ENCODE measurements at regions not wholly inside any gene's neighbourhood (a gene's known extent, or its start where the extent isn't known, plus 50 kb on each side); places are given as distances from the start of the nearest gene placed in this dataset.

DNA sequence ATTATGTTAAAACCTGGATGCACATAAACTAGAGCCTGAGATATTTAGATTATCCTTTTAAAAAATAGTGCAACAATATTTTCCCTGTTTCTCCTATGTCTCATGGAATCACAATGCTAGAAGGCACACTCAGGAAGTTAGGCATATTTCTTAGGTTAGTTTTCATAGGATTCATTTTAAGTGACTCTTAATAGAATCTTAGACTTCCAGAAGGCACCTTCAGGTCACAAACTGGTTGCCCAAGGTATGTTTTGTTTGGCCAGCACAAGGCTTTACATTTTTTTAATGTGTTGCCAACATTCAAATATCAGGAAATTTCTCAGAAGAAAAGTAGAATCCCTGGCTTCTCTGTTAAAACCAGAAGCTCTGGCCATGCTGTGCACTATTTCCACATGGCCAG, 129.3 kb downstream of the LNPK start:
- ChIA-PET POLR2A (no interaction called here), CTCF (no interaction called here)
- intact Hi-C loops (cut with micrococcal nuclease), result no loop called here
- no peak for DNase-seq
- H3K9me3 Mint-ChIP-seq, result no peaks in the 10 kb centered on the region
- no peak overlapping the region for H3K4me3 Mint-ChIP-seq
- no peaks in the 10 kb centered on the region for H3K36me3 Mint-ChIP-seq (ENCODE audit: low read depth)
- TF ChIP-seq, protein P1, sequence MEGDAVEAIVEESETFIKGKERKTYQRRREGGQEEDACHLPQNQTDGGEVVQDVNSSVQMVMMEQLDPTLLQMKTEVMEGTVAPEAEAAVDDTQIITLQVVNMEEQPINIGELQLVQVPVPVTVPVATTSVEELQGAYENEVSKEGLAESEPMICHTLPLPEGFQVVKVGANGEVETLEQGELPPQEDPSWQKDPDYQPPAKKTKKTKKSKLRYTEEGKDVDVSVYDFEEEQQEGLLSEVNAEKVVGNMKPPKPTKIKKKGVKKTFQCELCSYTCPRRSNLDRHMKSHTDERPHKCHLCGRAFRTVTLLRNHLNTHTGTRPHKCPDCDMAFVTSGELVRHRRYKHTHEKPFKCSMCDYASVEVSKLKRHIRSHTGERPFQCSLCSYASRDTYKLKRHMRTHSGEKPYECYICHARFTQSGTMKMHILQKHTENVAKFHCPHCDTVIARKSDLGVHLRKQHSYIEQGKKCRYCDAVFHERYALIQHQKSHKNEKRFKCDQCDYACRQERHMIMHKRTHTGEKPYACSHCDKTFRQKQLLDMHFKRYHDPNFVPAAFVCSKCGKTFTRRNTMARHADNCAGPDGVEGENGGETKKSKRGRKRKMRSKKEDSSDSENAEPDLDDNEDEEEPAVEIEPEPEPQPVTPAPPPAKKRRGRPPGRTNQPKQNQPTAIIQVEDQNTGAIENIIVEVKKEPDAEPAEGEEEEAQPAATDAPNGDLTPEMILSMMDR (IDR thresholded peaks at IDR 0.05), result no peak
- H3K4me1 Mint-ChIP-seq (ENCODE audit: low read depth), result no peaks in the 10 kb centered on the region
- no peak overlapping the region for H3K27ac Mint-ChIP-seq
- peaks cover 5% of the 10 kb centered on the region for H3K27me3 Mint-ChIP-seq
- ATAC-seq, result no peak

DNA sequence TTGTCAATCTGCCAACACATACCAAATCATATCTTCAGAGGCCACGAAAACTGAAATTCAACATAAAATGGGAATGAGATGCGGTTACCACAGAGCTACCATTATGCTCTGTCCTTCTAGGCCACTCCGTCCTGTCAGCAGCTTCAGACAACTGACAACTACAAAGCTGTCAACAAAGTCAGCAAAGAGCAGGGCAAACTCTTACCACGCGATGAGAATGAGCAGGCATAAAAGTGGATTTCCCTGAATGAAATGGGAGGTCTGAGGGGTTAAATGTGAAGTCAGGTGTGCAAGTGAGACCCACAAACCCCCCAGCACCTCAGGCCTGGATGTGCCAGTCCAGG, 130.1 kb downstream of the LNPK start:
- ChIA-PET POLR2A (no interaction called here), CTCF (no interaction called here)
- H3K27me3 Mint-ChIP-seq, result peaks cover 5% of the 10 kb centered on the region
- intact Hi-C loops (cut with micrococcal nuclease), result no loop called here
- H3K4me3 Mint-ChIP-seq, result no peak overlapping the region
- no peaks in the 10 kb centered on the region for H3K36me3 Mint-ChIP-seq (ENCODE audit: low read depth)
- TF ChIP-seq, protein P1 (IDR thresholded peaks at IDR 0.05), result no peak
- no peak overlapping the region for H3K27ac Mint-ChIP-seq
- DNase-seq (no peak), ATAC-seq (no peak)
- H3K9me3 Mint-ChIP-seq, result no peaks in the 10 kb centered on the region
- no peaks in the 10 kb centered on the region for H3K4me1 Mint-ChIP-seq (ENCODE audit: low read depth)

DNA sequence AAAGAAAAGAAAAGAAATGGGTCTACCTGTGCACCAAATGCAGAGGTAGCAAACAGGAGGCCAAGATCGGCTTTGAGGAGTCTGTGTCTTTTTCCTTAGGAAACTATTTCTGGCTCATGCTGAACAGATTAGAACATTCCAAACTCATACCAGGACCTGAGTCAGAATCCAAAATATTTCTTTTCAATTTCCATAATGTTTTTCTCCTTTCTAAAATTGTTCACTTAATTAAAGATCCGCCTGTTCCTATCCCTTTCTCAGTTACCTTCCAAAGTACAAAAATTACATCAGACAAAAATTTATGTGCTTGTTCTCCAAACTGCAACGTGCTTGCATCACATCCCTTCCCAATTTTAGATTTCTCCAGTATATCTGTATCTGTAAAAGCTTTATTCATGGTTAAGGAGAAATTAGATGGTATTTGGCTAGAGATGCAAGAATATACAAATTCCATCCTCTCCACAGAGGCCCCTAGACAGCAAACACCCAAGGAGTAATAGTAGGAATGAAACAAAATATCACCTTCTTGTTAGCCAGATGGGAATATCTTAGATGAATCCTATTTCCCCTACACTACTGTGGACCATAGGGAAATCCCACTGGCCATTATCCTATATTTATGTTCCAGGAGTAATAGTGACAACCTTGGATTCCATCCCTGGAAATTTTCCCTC, 130.6 kb downstream of the LNPK start:
- CTCF ChIA-PET, result no interaction called here
- DNase-seq, result no peak
- TF ChIP-seq, protein P1 (IDR thresholded peaks at IDR 0.05), result no peak
- Mint-ChIP-seq H3K36me3 (ENCODE audit: low read depth) (no peaks in the 10 kb centered on the region), H3K4me3 (no peak overlapping the region), H3K9me3 (no peaks in the 10 kb centered on the region), H3K4me1 (ENCODE audit: low read depth) (no peaks in the 10 kb centered on the region), H3K27me3 (peaks cover 5% of the 10 kb centered on the region), H3K27ac (no peak overlapping the region)
- POLR2A ChIA-PET, result no interaction called here
- no peak for ATAC-seq
- intact Hi-C loops (cut with micrococcal nuclease), result no loop called here

DNA sequence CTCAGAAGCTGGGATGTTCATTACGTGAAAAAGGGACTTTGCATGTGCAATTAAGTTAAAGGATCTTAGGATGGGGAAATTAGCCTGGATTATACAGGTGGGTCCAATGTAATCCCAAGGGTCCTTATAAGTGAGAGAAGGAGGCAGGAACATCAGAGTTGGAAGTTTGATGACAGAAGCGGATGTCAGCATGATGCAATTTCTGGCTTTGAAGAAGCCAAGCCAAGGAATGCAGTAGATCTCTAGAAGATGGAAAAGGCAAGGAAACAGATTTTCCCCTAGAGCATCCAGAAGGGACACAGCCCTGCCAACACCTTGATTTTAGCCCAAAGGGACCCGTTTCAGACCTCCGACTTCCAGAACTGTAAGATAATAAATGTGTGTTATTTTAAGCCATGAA, 136.4 kb downstream of the LNPK start:
- TF ChIP-seq, protein P1 (IDR thresholded peaks at IDR 0.05), result no peak
- ChIA-PET POLR2A (no interaction called here), CTCF (no interaction called here)
- Mint-ChIP-seq H3K4me3 (no peak overlapping the region), H3K27me3 (peaks cover 7% of the 10 kb centered on the region), H3K36me3 (ENCODE audit: low read depth) (no peaks in the 10 kb centered on the region), H3K4me1 (ENCODE audit: low read depth) (no peaks in the 10 kb centered on the region), H3K9me3 (no peaks in the 10 kb centered on the region), H3K27ac (no peak overlapping the region)
- DNase-seq (no peak), ATAC-seq (no peak)
- intact Hi-C loops (cut with micrococcal nuclease), result no loop called here

DNA sequence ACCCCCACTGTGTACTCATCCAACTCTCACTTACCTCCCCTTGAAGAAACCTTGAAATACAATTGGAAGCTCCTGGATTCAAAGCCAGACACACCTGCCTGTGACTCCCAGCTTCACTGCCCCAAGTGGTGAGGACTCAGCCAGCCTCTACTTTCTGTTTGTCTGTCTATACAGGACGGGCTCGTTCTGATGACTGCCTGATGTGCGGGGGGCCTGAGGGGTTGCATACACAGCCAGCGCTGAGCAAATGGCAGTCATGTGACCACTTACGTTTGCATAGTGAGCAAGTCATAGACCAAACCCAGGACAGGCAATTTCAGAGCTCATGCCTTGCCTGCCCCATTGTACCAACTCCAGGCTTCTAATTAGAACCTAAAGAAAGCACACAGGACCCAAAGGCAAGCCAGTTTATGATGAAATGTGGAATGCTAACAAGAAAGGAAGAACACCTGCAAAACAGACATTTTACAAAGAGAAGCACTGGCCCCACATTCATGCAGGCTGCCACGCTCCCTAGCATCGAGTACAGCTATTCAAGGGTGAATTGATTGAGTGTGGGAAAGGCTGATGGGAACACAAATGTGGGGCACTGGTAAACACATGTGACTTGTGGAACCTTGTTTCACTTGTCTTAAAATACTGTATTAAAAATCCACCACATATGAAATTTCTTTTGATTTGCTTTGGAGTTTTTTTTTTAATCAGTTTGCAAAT, 137.8 kb downstream of the LNPK start:
- Mint-ChIP-seq H3K9me3 (no peaks in the 10 kb centered on the region), H3K4me1 (ENCODE audit: low read depth) (no peaks in the 10 kb centered on the region)
- intact Hi-C loops (cut with micrococcal nuclease), result no loop called here

More for the DNA sequence above, 137.8 kb downstream of the LNPK start:
- POLR2A ChIA-PET, result no interaction called here
- DNase-seq, result no peak
- ATAC-seq, result no peak
- no peaks in the 10 kb centered on the region for H3K36me3 Mint-ChIP-seq (ENCODE audit: low read depth)
- H3K27ac Mint-ChIP-seq, result no peak overlapping the region
- CTCF ChIA-PET, result no interaction called here
- no peak overlapping the region for H3K4me3 Mint-ChIP-seq
- peaks cover 7% of the 10 kb centered on the region for H3K27me3 Mint-ChIP-seq
- TF ChIP-seq, protein P1 (IDR thresholded peaks at IDR 0.05), result no peak

All from activated CD8-positive, alpha-beta T cell treated with anti-CD3 and anti-CD28 coated beads for 36 hours (primary cell).